HG03060 (cell line): ENCODE measurements at regions not wholly inside any gene's neighbourhood (a gene's known extent, or its start where the extent isn't known, plus 50 kb on each side); places are given as distances from the start of the nearest gene placed in this dataset.
"Not testable (repeated sequence)": the region's sequence is repeated elsewhere in the genome, so short reads cannot be mapped to it uniquely, and the experiment has no call there.

Experiments used
- ATAC-seq: cut with Tn5 transposase; IDR thresholded peaks from one replicate; pipeline ENCODE4 v1.9.1; 2021; ENCODE audit warnings: low read depth, moderate number of reproducible peaks; ENCODE audit not compliant: unreplicated experiment

- no peak for ATAC-seq
These were observed 510.4 kb upstream of the PTBP2 start for GRCh38 chr1:96211202-96211601.

GRCh38 chr1:96214982-96215381 lies 506.6 kb upstream of the PTBP2 start:
- ATAC-seq = no peak

- no peak for ATAC-seq
These were observed 500.9 kb upstream of the PTBP2 start for GRCh38 chr1:96220651-96221050.

- no peak for ATAC-seq
These were observed 498.9 kb upstream of the PTBP2 start for GRCh38 chr1:96222701-96223100.

GRCh38 chr1:96224229-96224628 lies 497.4 kb upstream of the PTBP2 start:
- ATAC-seq = not testable (repeated sequence)

GRCh38 chr1:96233422-96233821 lies 488.2 kb upstream of the PTBP2 start:
- ATAC-seq = no peak

GRCh38 chr1:96234299-96234698 lies 487.3 kb upstream of the PTBP2 start:
- no peak for ATAC-seq

- ATAC-seq = no peak
These were observed 485.3 kb upstream of the PTBP2 start for GRCh38 chr1:96236156-96236739.

GRCh38 chr1:96238426-96238825 lies 483.2 kb upstream of the PTBP2 start:
- no peak for ATAC-seq

- no peak for ATAC-seq
These were observed 481.1 kb upstream of the PTBP2 start for GRCh38 chr1:96240438-96240837.

GRCh38 chr1:96253246-96254035 lies 468.1 kb upstream of the PTBP2 start:
- no peak for ATAC-seq

- ATAC-seq = no peak
These were observed 465.3 kb upstream of the PTBP2 start for GRCh38 chr1:96256130-96256790.

- ATAC-seq = no peak
These were observed 462.2 kb upstream of the PTBP2 start for GRCh38 chr1:96259399-96259798.

- ATAC-seq = no peak
These were observed 440.1 kb upstream of the PTBP2 start for GRCh38 chr1:96281491-96281890.

GRCh38 chr1:96290033-96290432 lies 431.6 kb upstream of the PTBP2 start:
- no peak for ATAC-seq

GRCh38 chr1:96290801-96291200 lies 430.8 kb upstream of the PTBP2 start:
- ATAC-seq = no peak

GRCh38 chr1:96291468-96291867 lies 430.1 kb upstream of the PTBP2 start:
- no peak for ATAC-seq

- no peak for ATAC-seq
These were observed 429.4 kb upstream of the PTBP2 start for GRCh38 chr1:96292141-96292540.

GRCh38 chr1:96296991-96297390 lies 424.6 kb upstream of the PTBP2 start:
- no peak for ATAC-seq

GRCh38 chr1:96306809-96307560 lies 414.6 kb upstream of the PTBP2 start:
- ATAC-seq = no peak

- ATAC-seq = no peak
These were observed 413.3 kb upstream of the PTBP2 start for GRCh38 chr1:96308314-96308713.
